ENCODE measurements at regions not wholly inside any gene's neighbourhood (a gene's known extent, or its start where the extent isn't known, plus 50 kb on each side); places are given as distances from the start of the nearest gene placed in this dataset.

DNA sequence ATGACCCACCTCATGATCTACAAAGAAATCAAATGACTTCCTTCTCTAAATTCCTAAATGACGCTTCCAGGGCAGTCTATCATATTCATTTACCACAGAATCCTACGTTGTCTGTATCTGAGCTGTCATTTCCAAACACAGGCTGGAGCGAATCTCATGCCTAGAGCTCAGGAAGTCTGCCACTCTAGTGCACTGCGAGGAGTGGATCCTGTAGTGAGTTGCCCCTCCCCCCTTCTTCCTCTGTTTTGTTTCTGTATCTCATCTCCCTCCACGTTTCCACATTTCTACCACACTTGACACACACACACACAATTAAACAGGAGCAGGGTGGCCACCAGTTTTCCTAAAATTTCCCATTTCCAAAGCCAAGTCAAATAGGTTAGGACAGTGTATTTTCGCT is 415.4 kb upstream of the PRICKLE1 start:
- no peaks in the 10 kb centered on the region for H3K9me3 Mint-ChIP-seq (ENCODE audit: unreplicated experiment)
- no peaks in the 10 kb centered on the region for H3K27me3 Mint-ChIP-seq (ENCODE audit: insufficient read depth, unreplicated experiment)
- DNase-seq (ENCODE audit: unreplicated experiment), result no peak
- H3K4me3 Mint-ChIP-seq (ENCODE audit: unreplicated experiment), result no peak overlapping the region
- ChIA-PET CTCF (interaction anchor here (0.8 to 0.9 kb wide), 3 partner anchors 13 to 76 kb away, joined by 3 to 4 read pairs (median 3); no protein-coding TSS in a partner anchor), POLR2A (no interaction called here)
- no TSS peak for BruUV-seq (replicated peaks)
- TF ChIP-seq, protein P1, sequence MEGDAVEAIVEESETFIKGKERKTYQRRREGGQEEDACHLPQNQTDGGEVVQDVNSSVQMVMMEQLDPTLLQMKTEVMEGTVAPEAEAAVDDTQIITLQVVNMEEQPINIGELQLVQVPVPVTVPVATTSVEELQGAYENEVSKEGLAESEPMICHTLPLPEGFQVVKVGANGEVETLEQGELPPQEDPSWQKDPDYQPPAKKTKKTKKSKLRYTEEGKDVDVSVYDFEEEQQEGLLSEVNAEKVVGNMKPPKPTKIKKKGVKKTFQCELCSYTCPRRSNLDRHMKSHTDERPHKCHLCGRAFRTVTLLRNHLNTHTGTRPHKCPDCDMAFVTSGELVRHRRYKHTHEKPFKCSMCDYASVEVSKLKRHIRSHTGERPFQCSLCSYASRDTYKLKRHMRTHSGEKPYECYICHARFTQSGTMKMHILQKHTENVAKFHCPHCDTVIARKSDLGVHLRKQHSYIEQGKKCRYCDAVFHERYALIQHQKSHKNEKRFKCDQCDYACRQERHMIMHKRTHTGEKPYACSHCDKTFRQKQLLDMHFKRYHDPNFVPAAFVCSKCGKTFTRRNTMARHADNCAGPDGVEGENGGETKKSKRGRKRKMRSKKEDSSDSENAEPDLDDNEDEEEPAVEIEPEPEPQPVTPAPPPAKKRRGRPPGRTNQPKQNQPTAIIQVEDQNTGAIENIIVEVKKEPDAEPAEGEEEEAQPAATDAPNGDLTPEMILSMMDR (IDR thresholded peaks at IDR 0.05; ENCODE audit: unreplicated experiment), result no peak
- H3K27ac Mint-ChIP-seq (ENCODE audit: low read depth, unreplicated experiment), result no peak overlapping the region
- intact Hi-C loops (cut with micrococcal nuclease), result no loop called here
- H3K4me1 Mint-ChIP-seq (ENCODE audit: insufficient read depth, unreplicated experiment), result no peaks in the 10 kb centered on the region
- no peaks in the 10 kb centered on the region for H3K36me3 Mint-ChIP-seq (ENCODE audit: insufficient read depth, unreplicated experiment)

DNA sequence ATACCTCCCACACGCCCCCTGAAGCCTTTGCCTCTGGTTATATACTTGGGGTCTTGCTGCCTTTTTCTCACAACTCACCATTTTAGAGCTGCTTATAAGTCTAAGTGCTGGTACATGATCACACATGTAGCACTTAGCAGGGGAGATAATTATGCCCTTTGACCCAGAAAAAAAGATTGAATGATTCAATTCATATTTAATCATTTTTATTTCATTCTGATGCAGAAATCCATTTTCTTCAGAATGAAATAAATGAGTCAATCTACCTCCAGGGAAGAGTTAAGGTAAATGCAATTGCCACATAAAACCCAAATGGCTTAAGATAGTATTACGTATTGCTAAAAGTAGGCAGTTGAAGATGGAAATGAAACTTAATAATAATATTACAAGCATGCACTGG is 414.6 kb upstream of the PRICKLE1 start:
- TF ChIP-seq, protein P1 (IDR thresholded peaks at IDR 0.05; ENCODE audit: unreplicated experiment), result no peak
- Mint-ChIP-seq H3K4me1 (ENCODE audit: insufficient read depth, unreplicated experiment) (no peaks in the 10 kb centered on the region), H3K9me3 (ENCODE audit: unreplicated experiment) (no peaks in the 10 kb centered on the region), H3K4me3 (ENCODE audit: unreplicated experiment) (no peak overlapping the region), H3K27me3 (ENCODE audit: insufficient read depth, unreplicated experiment) (no peaks in the 10 kb centered on the region), H3K36me3 (ENCODE audit: insufficient read depth, unreplicated experiment) (no peaks in the 10 kb centered on the region), H3K27ac (ENCODE audit: low read depth, unreplicated experiment) (no peak overlapping the region)
- no peak for DNase-seq (ENCODE audit: unreplicated experiment)
- ChIA-PET CTCF (no interaction called here), POLR2A (no interaction called here)
- intact Hi-C loops (cut with micrococcal nuclease), result no loop called here
- no TSS peak for BruUV-seq (replicated peaks)

DNA sequence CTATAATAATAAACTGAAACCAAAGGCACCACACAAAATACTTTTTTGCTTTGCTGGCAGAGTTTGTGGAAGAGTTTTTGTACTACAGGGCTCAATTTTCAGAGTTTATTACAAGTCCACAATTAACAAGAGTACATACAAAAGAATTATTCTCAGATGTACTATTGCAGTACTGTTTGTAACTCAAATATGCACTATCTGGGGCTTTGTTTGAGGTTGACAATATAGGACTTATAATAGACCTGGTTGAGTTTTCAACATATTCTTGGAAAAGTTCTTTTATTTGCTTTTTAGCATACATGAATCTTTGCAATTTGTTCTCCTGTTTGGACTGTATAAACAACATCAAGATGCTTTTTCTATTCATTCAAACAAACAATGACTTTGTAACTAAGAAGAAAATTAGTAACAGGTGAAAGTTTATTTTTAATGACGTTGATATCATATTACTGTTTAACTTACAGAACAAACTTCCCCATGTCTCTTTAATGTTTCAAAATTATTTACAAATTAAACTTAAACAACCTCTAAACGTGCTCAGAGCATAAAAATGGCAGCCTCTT is 407.4 kb upstream of the PRICKLE1 start:
- DNase-seq (ENCODE audit: unreplicated experiment), result no peak
- H3K27me3 Mint-ChIP-seq (ENCODE audit: insufficient read depth, unreplicated experiment), result no peaks in the 10 kb centered on the region
- no peaks in the 10 kb centered on the region for H3K4me1 Mint-ChIP-seq (ENCODE audit: insufficient read depth, unreplicated experiment)
- no peaks in the 10 kb centered on the region for H3K9me3 Mint-ChIP-seq (ENCODE audit: unreplicated experiment)
- H3K4me3 Mint-ChIP-seq (ENCODE audit: unreplicated experiment), result no peak overlapping the region
- intact Hi-C loops (cut with micrococcal nuclease), result no loop called here
- TF ChIP-seq, protein P1 (IDR thresholded peaks at IDR 0.05; ENCODE audit: unreplicated experiment), result no peak
- H3K27ac Mint-ChIP-seq (ENCODE audit: low read depth, unreplicated experiment), result no peak overlapping the region
- H3K36me3 Mint-ChIP-seq (ENCODE audit: insufficient read depth, unreplicated experiment), result no peaks in the 10 kb centered on the region
- CTCF ChIA-PET, result interaction anchor here (0.8 kb wide), 1 partner anchor 227 kb away, joined by 3 read pairs; no protein-coding TSS in a partner anchor
- POLR2A ChIA-PET, result interaction anchor here (0.7 kb wide), 1 partner anchor 174 kb away, joined by 3 read pairs; no protein-coding TSS in a partner anchor
- no TSS peak for BruUV-seq (replicated peaks)

DNA sequence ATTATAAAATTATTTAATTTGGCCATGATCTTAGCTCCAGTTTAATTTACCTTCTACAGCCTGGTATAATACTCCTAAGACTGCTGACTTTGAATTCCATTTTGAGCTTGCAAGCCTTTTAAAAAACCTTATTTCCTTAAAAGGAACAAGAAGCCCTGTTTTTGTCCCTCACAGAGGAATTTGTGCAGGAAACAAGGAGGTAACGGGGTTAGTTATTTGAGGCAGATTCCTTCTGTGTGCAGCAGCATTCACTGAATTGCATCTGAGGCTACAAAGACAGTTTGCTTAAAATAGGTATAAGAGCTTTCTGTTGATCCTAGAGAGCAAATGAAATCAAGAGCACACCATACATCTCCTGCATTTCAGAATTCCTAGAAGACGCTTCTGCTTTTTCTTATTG is 403.3 kb upstream of the PRICKLE1 start:
- no peaks in the 10 kb centered on the region for H3K4me1 Mint-ChIP-seq (ENCODE audit: insufficient read depth, unreplicated experiment)
- no peak overlapping the region for H3K4me3 Mint-ChIP-seq (ENCODE audit: unreplicated experiment)
- H3K27ac Mint-ChIP-seq (ENCODE audit: low read depth, unreplicated experiment), result no peak overlapping the region
- TF ChIP-seq, protein P1 (IDR thresholded peaks at IDR 0.05; ENCODE audit: unreplicated experiment), result no peak
- DNase-seq (ENCODE audit: unreplicated experiment), result no peak
- no peaks in the 10 kb centered on the region for H3K36me3 Mint-ChIP-seq (ENCODE audit: insufficient read depth, unreplicated experiment)
- CTCF ChIA-PET, result interaction anchor here (0.5 kb wide), 1 partner anchor 657 kb away, joined by 3 read pairs; no protein-coding TSS in a partner anchor
- POLR2A ChIA-PET, result interaction anchor here (0.5 kb wide), 1 partner anchor 17 kb away, joined by 3 read pairs; no protein-coding TSS in a partner anchor
- no TSS peak for BruUV-seq (replicated peaks)
- no peaks in the 10 kb centered on the region for H3K9me3 Mint-ChIP-seq (ENCODE audit: unreplicated experiment)
- H3K27me3 Mint-ChIP-seq (ENCODE audit: insufficient read depth, unreplicated experiment), result no peaks in the 10 kb centered on the region
- intact Hi-C loops (cut with micrococcal nuclease), result no loop called here
